HepG2 (cell line): ENCODE measurements at regions not wholly inside any gene's neighbourhood (a gene's known extent, or its start where the extent isn't known, plus 50 kb on each side); places are given as distances from the start of the nearest gene placed in this dataset.

Experiments
- ATAC-seq: fragments of 200-7000 bp; cut with Tn5 transposase; 3 replicates; pipeline ENCODE4 v1.9.1; 2020; ENCODE audit warnings: mild to moderate bottlenecking, moderate library complexity
- BruUV-seq: library from RNA; stranded (reverse); fragments of 400-500 nt; replicated peaks from 2 replicates; lab custom pipeline; 2021; lab: Mats Ljungman, UMichigan
- CTCF ChIA-PET: fragments of 300-600 bp; formaldehyde crosslinking; extraction: SDS; loops from one replicate; lab custom pipeline; 2021; ENCODE audit warnings: low total read pairs, inconsistent platforms, low intra/inter-chr PET ratio; lab: Yijun Ruan, JAX
- POLR2A ChIA-PET: fragments of 350-600 bp; sonication (Branson Sonifier 250); formaldehyde crosslinking; loops from one replicate; lab custom pipeline; 2020; ENCODE audit warnings: antibody characterized with exemption, inconsistent platforms; lab: Yijun Ruan, JAX
- DNase-seq: peaks from one replicate; pipeline ENCODE4 v3.0.0-alpha.2; 2015; ENCODE audit warnings: low spot score
- FAIRE-seq: peaks from 3 replicates; lab custom pipeline; 2011; peaks lifted over from hg19 to GRCh38; lab: Jason Lieb, UNC
- H2AFZ ChIP-seq: one replicate; pipeline ENCODE4 v1.6.1; 2011; ENCODE audit warnings: low read length, inconsistent platforms
- H3K27ac ChIP-seq: fragments of 300-600 bp; 3 replicates; pipeline ENCODE4 v1.8.0; 2011; ENCODE audit warnings: mixed run types, mild to moderate bottlenecking, mixed read lengths, low read length, inconsistent platforms; ENCODE audit not compliant: insufficient read depth; ENCODE audit errors: extremely low read length
- H3K27me3 ChIP-seq, 2 experiments: fragments of 200-600 bp in 1 of 2; 2 replicates in 1 of 2; 3 replicates in 1 of 2; pipeline versions ENCODE4 v1.6.0 to v1.8.0; 2011; ENCODE audit warnings: low read length in 2 of 2, mild to moderate bottlenecking in 2 of 2, moderate library complexity in 2 of 2, inconsistent platforms in 1 of 2; ENCODE audit not compliant: insufficient read depth in 2 of 2, control insufficient read depth in 1 of 2
- H3K36me3 ChIP-seq, 2 experiments: fragments of 200-600 bp in 1 of 2; replicated peaks in 1 of 2; 2 replicates in 1 of 2; 3 replicates in 1 of 2; pipeline versions ENCODE4 v1.5.1 to v1.8.0; 2011; ENCODE audit warnings: low read length in 2 of 2, inconsistent platforms in 1 of 2; ENCODE audit not compliant: insufficient read depth in 2 of 2, control insufficient read depth in 1 of 2
- H3K4me1 ChIP-seq: 2 replicates; pipeline ENCODE4 v1.5.1; 2012; ENCODE audit warnings: low read length, inconsistent platforms; ENCODE audit not compliant: insufficient read depth
- H3K4me2 ChIP-seq: 2 replicates; pipeline ENCODE4 v1.6.0; 2011; ENCODE audit warnings: low read depth, low read length, inconsistent platforms
- H3K4me3 ChIP-seq, 3 experiments: fragments of 200-600 bp in 1 of 3; sonication (generic), shearing (Covaris generic) in 1 of 3; replicated peaks in 1 of 3; 2 replicates each; pipeline ENCODE4 v1.5.1; 2011 to 2016; ENCODE audit warnings: low read length in 3 of 3, inconsistent platforms in 2 of 3, low read depth in 2 of 3, mild to moderate bottlenecking in 2 of 3, control low read depth in 1 of 3, mixed read lengths in 1 of 3; ENCODE audit not compliant: insufficient read depth in 1 of 3
- H3K79me2 ChIP-seq: one replicate; pipeline ENCODE4 v1.6.1; 2011; ENCODE audit warnings: low read length, inconsistent platforms; ENCODE audit not compliant: insufficient read depth
- H3K9ac ChIP-seq: 2 replicates; pipeline ENCODE4 v1.6.0; 2011; ENCODE audit warnings: mild to moderate bottlenecking, low read depth, low read length, inconsistent platforms; ENCODE audit not compliant: insufficient read depth
- H3K9me3 ChIP-seq: 2 replicates; pipeline ENCODE4 v1.5.1; 2012; ENCODE audit warnings: mild to moderate bottlenecking, low read length
- H4K20me1 ChIP-seq: 2 replicates; pipeline ENCODE4 v1.6.0; 2011; ENCODE audit warnings: inconsistent platforms, mild to moderate bottlenecking, low read length, moderate library complexity; ENCODE audit not compliant: insufficient read depth
- CEBPZ ChIP-seq: IDR thresholded peaks from 2 replicates; pipeline ENCODE4 v1.6.1; 2012; ENCODE audit warnings: low read length, improper control_type of control experiment
- RBM39 ChIP-seq: fragments of 200-400 bp; formaldehyde crosslinking; IDR thresholded peaks from one replicate; pipeline ENCODE4 v1.6.1; 2018; ENCODE audit warnings: antibody characterized with exemption, mild to moderate bottlenecking, low read depth, low read length; ENCODE audit not compliant: poor library complexity, severe bottlenecking
- THRA ChIP-seq: sonication (generic); formaldehyde crosslinking; IDR thresholded peaks from 2 replicates; pipeline ENCODE4 v1.4.0; 2020; ENCODE audit warnings: missing genetic modification reagents, borderline replicate concordance
- ZNF256 ChIP-seq: sonication (generic); formaldehyde crosslinking; conservative IDR thresholded peaks from 2 replicates; pipeline ENCODE4 v1.4.0; 2020; ENCODE audit warnings: missing genetic modification reagents
- ZNF274 ChIP-seq: sonication (generic); formaldehyde crosslinking; IDR thresholded peaks from 2 replicates; pipeline ENCODE4 v1.5.1; 2020; ENCODE audit warnings: mild to moderate bottlenecking, missing genetic modification reagents
- ZNF574 ChIP-seq: sonication (generic); formaldehyde crosslinking; IDR thresholded peaks from 2 replicates; pipeline ENCODE4 v1.4.0; 2020; ENCODE audit warnings: missing genetic modification reagents
- ZNF577 ChIP-seq: sonication (generic); formaldehyde crosslinking; IDR thresholded peaks from 2 replicates; pipeline ENCODE4 v1.4.0; 2020; ENCODE audit warnings: mild to moderate bottlenecking, low read depth, missing genetic modification reagents, borderline replicate concordance
- WGBS: methylation state at CpG from one replicate; pipeline ENCODE4 v1.1.6; 2017; ENCODE audit warnings: low lambda C conversion rate; 5-methylcytosine and 5-hydroxymethylcytosine counted together
- in situ Hi-C: cut with HindIII; loops from 2 replicates; pipeline ENCODE4 v1.10.0; 2017; ENCODE audit warnings: low pct_unique_long_range_greater_than_20kb; ENCODE audit not compliant: extremely low pct_ligation_motif_present
- intact Hi-C: fragments of 100-400 bp; cut with micrococcal nuclease; formaldehyde crosslinking; loops from one replicate; pipeline ENCODE4 v1.10.0; 2022; ENCODE audit not compliant: unreplicated experiment
- TF ChIP-seq, protein P1 (sequence below): fragments of 450-650 bp; IDR thresholded peaks from 2 replicates; pipeline ENCODE4 v1.6.1; 2016

DNA sequence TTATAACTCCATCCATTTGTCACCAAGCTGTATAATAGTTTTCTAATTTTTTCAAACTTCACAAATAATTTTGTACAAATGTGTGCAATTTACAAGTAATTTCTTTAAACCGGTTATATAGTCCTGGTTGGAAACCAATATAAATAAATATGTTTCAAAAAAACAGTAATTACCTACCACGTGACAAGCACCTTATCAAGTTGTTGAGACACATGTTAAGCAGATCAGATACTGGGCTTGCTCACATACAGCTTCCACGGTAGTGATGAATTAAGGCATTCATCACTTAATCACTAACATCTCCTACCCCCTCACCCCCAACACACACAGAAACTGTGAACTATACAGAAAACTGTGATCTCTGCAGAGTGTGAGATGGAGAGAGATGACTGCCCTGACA, 630.0 kb upstream of the MBL2 start:
- Histone ChIP-seq H3K9me3 (no peaks in the 10 kb centered on the region), H3K79me2 (no peaks in the 10 kb centered on the region), H4K20me1 (no peaks in the 10 kb centered on the region), H3K36me3 (no peaks in the 10 kb centered on the region), H3K27me3 (no peaks in the 10 kb centered on the region), H3K4me1 (no peaks in the 10 kb centered on the region), H2AFZ (no peak overlapping the region), H3K4me3 (no peak overlapping the region), H3K9ac (no peak overlapping the region), H3K4me2 (no peak overlapping the region), H3K27ac (no peak overlapping the region)
- TF ChIP-seq RBM39, result no peak
- TF ChIP-seq ZNF256 (CRISPR knock-in tag), result no peak
- TF ChIP-seq, protein P1, sequence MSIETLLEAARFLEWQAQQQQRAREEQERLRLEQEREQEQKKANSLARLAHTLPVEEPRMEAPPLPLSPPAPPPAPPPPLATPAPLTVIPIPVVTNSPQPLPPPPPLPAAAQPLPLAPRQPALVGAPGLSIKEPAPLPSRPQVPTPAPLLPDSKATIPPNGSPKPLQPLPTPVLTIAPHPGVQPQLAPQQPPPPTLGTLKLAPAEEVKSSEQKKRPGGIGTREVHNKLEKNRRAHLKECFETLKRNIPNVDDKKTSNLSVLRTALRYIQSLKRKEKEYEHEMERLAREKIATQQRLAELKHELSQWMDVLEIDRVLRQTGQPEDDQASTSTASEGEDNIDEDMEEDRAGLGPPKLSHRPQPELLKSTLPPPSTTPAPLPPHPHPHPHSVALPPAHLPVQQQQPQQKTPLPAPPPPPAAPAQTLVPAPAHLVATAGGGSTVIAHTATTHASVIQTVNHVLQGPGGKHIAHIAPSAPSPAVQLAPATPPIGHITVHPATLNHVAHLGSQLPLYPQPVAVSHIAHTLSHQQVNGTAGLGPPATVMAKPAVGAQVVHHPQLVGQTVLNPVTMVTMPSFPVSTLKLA, result peak; percentile 90
- BruUV-seq, result no TSS peak
- intact Hi-C loops, result no loop called here
- no peak for DNase-seq
- POLR2A ChIA-PET, result no interaction called here
- 16% methylated on average over 3 of the region's 3 CpGs for WGBS
- FAIRE-seq, result no peak
- CTCF ChIA-PET, result no interaction called here
- in situ Hi-C loops, result no loop called here
- no peak for ATAC-seq

GRCh38 chr10:53401536-53401935, 629.0 kb upstream of the MBL2 start:
- DNase-seq, result no peak
- Histone ChIP-seq H3K79me2 (no peaks in the 10 kb centered on the region), H2AFZ (no peak overlapping the region), H3K9ac (no peak overlapping the region), H3K27ac (no peak overlapping the region), H3K36me3 (no peaks in the 10 kb centered on the region), H4K20me1 (no peaks in the 10 kb centered on the region), H3K4me2 (no peak overlapping the region), H3K4me1 (no peaks in the 10 kb centered on the region), H3K4me3 (no peak overlapping the region), H3K9me3 (peaks cover 4% of the 10 kb centered on the region; the same call in 1 of the 2 replicates), H3K27me3 (no peaks in the 10 kb centered on the region)
- ChIA-PET POLR2A (no interaction called here), CTCF (no interaction called here)
- ATAC-seq, result no peak
- intact Hi-C loops, result no loop called here
- no peak for FAIRE-seq
- no TSS peak for BruUV-seq
- in situ Hi-C loops, result no loop called here
- TF ChIP-seq ZNF574 (CRISPR knock-in tag) (no peak), THRA (CRISPR knock-in tag) (no peak), CEBPZ (no peak), ZNF577 (no peak), ZNF274 (CRISPR knock-in tag) (no peak)
